ENCODE measurements at regions not wholly inside any gene's neighbourhood (a gene's known extent, or its start where the extent isn't known, plus 50 kb on each side); places are given as distances from the start of the nearest gene placed in this dataset.

- TF ChIP-seq CTCF (IDR thresholded peaks at IDR 0.05) = no peak
- no peak for TF ChIP-seq POLR2A (IDR thresholded peaks at IDR 0.05)
Measured at GRCh38 chr1:84090447-84091245, 53.4 kb upstream of the PRKACB start.

Measured in adrenal gland (tissue), 5 donors.